ENCODE measurements at regions not wholly inside any gene's neighbourhood (a gene's known extent, or its start where the extent isn't known, plus 50 kb on each side); places are given as distances from the start of the nearest gene placed in this dataset.
A peak's percentile ranks its signal among the peaks of the same experiment; 100 is the strongest.
"Not testable (repeated sequence)": the region's sequence is repeated elsewhere in the genome, so short reads cannot be mapped to it uniquely, and the experiment has no call there.

- H3K4me1 ChIP-seq (ENCODE audit: control insufficient read depth, insufficient read depth, low read length): no peaks in the 10 kb centered on the region
- no peak overlapping the region for H3K27ac ChIP-seq (ENCODE audit: low read depth, low read length)
- DNase-seq: peak; percentile 51
- Mint-ChIP-seq H3K9me3 (peaks cover 29% of the 10 kb centered on the region), H3K4me1 (no peaks in the 10 kb centered on the region), H3K27me3 (ENCODE audit: insufficient read depth) (no peaks in the 10 kb centered on the region), H3K27ac (no peak overlapping the region), H3K36me3 (ENCODE audit: low read depth) (no peaks in the 10 kb centered on the region), H3K4me3 (no peak overlapping the region)
- 53% methylated on average over 4 of the region's 4 CpGs; no CpG with 5 or more reads in 1 of the 2 experiments for WGBS, 2 experiments (ENCODE audit: insufficient coverage in 1 of 2, insufficient read length in 1 of 2)
- TF ChIP-seq CTCF (conservative IDR thresholded peaks at IDR 0.05): peak; percentile 69
- no peaks in the 10 kb centered on the region for H3K27me3 ChIP-seq (ENCODE audit: control insufficient read depth, insufficient read depth, low read length, poor library complexity, severe bottlenecking)
- no peaks in the 10 kb centered on the region for H3K36me3 ChIP-seq (ENCODE audit: control insufficient read depth, insufficient read depth, low read length)
- no peaks in the 10 kb centered on the region for H3K9me3 ChIP-seq (ENCODE audit: control insufficient read depth, low read length)
- H3K9ac ChIP-seq (ENCODE audit: extremely low read depth, low read length, poor library complexity, severe bottlenecking): no peak overlapping the region
- no peak overlapping the region for H3K4me3 ChIP-seq (ENCODE audit: low read length)
Measured at GRCh38 chrX:37509349-37509748, 62.1 kb upstream of the LANCL3 start.

- not testable (repeated sequence) for H3K9me3 ChIP-seq (ENCODE audit: control insufficient read depth, low read length); H3K36me3 ChIP-seq (ENCODE audit: control insufficient read depth, insufficient read depth, low read length); H3K4me1 Mint-ChIP-seq; H3K27ac Mint-ChIP-seq; H3K9ac ChIP-seq (ENCODE audit: extremely low read depth, low read length, poor library complexity, severe bottlenecking); H3K36me3 Mint-ChIP-seq (ENCODE audit: low read depth); H3K27me3 Mint-ChIP-seq (ENCODE audit: insufficient read depth); H3K4me3 ChIP-seq (ENCODE audit: low read length); H3K27ac ChIP-seq (ENCODE audit: low read depth, low read length); DNase-seq; H3K27me3 ChIP-seq (ENCODE audit: control insufficient read depth, insufficient read depth, low read length, poor library complexity, severe bottlenecking); H3K4me1 ChIP-seq (ENCODE audit: control insufficient read depth, insufficient read depth, low read length); H3K4me3 Mint-ChIP-seq
- H3K9me3 Mint-ChIP-seq: peaks cover 21% of the 10 kb centered on the region
- WGBS, 2 experiments (ENCODE audit: insufficient coverage in 1 of 2, insufficient read length in 1 of 2): no CpG with 5 or more reads among the region's 1 CpG
Measured at GRCh38 chrX:37516512-37516911, 54.9 kb upstream of the LANCL3 start.

- not testable (repeated sequence) for H3K27me3 Mint-ChIP-seq (ENCODE audit: insufficient read depth); H3K4me1 ChIP-seq (ENCODE audit: control insufficient read depth, insufficient read depth, low read length); H3K27ac ChIP-seq (ENCODE audit: low read depth, low read length); H3K4me3 Mint-ChIP-seq; H3K9ac ChIP-seq (ENCODE audit: extremely low read depth, low read length, poor library complexity, severe bottlenecking); H3K36me3 Mint-ChIP-seq (ENCODE audit: low read depth); H3K27me3 ChIP-seq (ENCODE audit: control insufficient read depth, insufficient read depth, low read length, poor library complexity, severe bottlenecking); H3K9me3 ChIP-seq (ENCODE audit: control insufficient read depth, low read length); H3K4me1 Mint-ChIP-seq; H3K27ac Mint-ChIP-seq; H3K4me3 ChIP-seq (ENCODE audit: low read length); DNase-seq; H3K36me3 ChIP-seq (ENCODE audit: control insufficient read depth, insufficient read depth, low read length)
- H3K9me3 Mint-ChIP-seq: peaks cover 17% of the 10 kb centered on the region
- WGBS, 2 experiments (ENCODE audit: insufficient coverage in 1 of 2, insufficient read length in 1 of 2): 82% methylated on average over 3 of the region's 4 CpGs; no CpG with 5 or more reads in 1 of the 2 experiments
Measured at GRCh38 chrX:37519261-37519660, 52.2 kb upstream of the LANCL3 start.

GRCh38 chrX:37520860-37521450 lies 50.5 kb upstream of the LANCL3 start:
- H3K9me3 Mint-ChIP-seq: peaks cover 31% of the 10 kb centered on the region
- H3K27me3 Mint-ChIP-seq (ENCODE audit: insufficient read depth); H3K36me3 ChIP-seq (ENCODE audit: control insufficient read depth, insufficient read depth, low read length); H3K4me3 Mint-ChIP-seq; H3K27ac Mint-ChIP-seq; H3K9ac ChIP-seq (ENCODE audit: extremely low read depth, low read length, poor library complexity, severe bottlenecking); H3K36me3 Mint-ChIP-seq (ENCODE audit: low read depth); DNase-seq; H3K4me1 ChIP-seq (ENCODE audit: control insufficient read depth, insufficient read depth, low read length); H3K27ac ChIP-seq (ENCODE audit: low read depth, low read length); H3K9me3 ChIP-seq (ENCODE audit: control insufficient read depth, low read length); H3K27me3 ChIP-seq (ENCODE audit: control insufficient read depth, insufficient read depth, low read length, poor library complexity, severe bottlenecking); H3K4me3 ChIP-seq (ENCODE audit: low read length); H3K4me1 Mint-ChIP-seq: not testable (repeated sequence)
- WGBS, 2 experiments (ENCODE audit: insufficient coverage in 1 of 2, insufficient read length in 1 of 2): 100% methylated on average over 1 of the region's 4 CpGs; no CpG with 5 or more reads in 1 of the 2 experiments

All from endodermal cell (in vitro differentiated cells).